ENCODE measurements at regions not wholly inside any gene's neighbourhood (a gene's known extent, or its start where the extent isn't known, plus 50 kb on each side); places are given as distances from the start of the nearest gene placed in this dataset.

DNA sequence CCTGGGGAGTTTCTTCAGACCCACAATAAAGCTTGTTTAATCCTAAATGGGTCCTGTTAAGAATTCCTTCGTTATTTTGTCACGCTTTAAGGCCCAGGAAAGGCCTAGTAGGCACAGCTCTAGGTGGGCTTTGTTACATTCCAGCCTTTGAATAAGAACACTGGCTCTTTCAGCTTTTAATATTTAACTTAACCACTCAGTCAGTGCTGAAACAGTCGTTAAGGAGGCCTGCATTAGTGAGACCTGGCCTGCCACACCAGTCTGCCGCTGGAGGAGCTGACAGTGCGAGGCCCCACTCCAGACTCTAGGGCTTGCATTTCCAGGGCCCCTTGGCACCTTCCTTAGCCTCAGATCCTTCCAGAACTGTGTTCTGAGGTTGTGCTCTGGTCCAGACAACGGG lies 351.4 kb downstream of the GLRX3 start:
- TF ChIP-seq CTCF (IDR thresholded peaks at IDR 0.05) (no peak), POLR2A (IDR thresholded peaks at IDR 0.05) (no peak)
